HEK293T (cell line): ENCODE measurements at regions not wholly inside any gene's neighbourhood (a gene's known extent, or its start where the extent isn't known, plus 50 kb on each side); places are given as distances from the start of the nearest gene placed in this dataset.

ENCODE experiments used
- ARNT ChIP-seq: fragments of 450-650 bp; IDR thresholded peaks from 2 replicates; pipeline ENCODE4 v1.6.1; 2017; ENCODE audit warnings: mild to moderate bottlenecking
- BHLHE40 ChIP-seq: fragments of 450-650 bp; IDR thresholded peaks from 2 replicates; pipeline ENCODE4 v1.6.1; 2016; ENCODE audit warnings: mild to moderate bottlenecking, moderate library complexity, borderline replicate concordance
- ELF4 ChIP-seq: fragments of 450-650 bp; IDR thresholded peaks from 2 replicates; pipeline ENCODE4 v1.6.1; 2017; ENCODE audit warnings: antibody characterized with exemption
- FOXA1 ChIP-seq: fragments of 450-650 bp; IDR thresholded peaks from 2 replicates; pipeline ENCODE4 v1.6.1; 2016; ENCODE audit warnings: mild to moderate bottlenecking
- FOXK2 ChIP-seq: fragments of 450-650 bp; IDR thresholded peaks from 2 replicates; pipeline ENCODE4 v1.6.1; 2016; ENCODE audit warnings: mild to moderate bottlenecking
- FOXM1 ChIP-seq: fragments of 450-650 bp; IDR thresholded peaks from 2 replicates; pipeline ENCODE4 v1.6.1; 2017; ENCODE audit warnings: mild to moderate bottlenecking, borderline replicate concordance
- HDGF ChIP-seq: fragments of 450-650 bp; IDR thresholded peaks from 2 replicates; pipeline ENCODE4 v1.6.1; 2017; ENCODE audit warnings: antibody characterized with exemption, borderline replicate concordance
- L3MBTL2 ChIP-seq: fragments of 450-650 bp; conservative IDR thresholded peaks from 2 replicates; pipeline ENCODE4 v1.6.1; 2016; ENCODE audit warnings: mild to moderate bottlenecking
- LEF1 ChIP-seq: fragments of 450-650 bp; IDR thresholded peaks from 2 replicates; pipeline ENCODE4 v1.6.1; 2017; ENCODE audit warnings: mild to moderate bottlenecking, borderline replicate concordance
- SP1 ChIP-seq: fragments of 450-650 bp; IDR thresholded peaks from 2 replicates; pipeline ENCODE4 v1.6.1; 2017
- SUZ12 ChIP-seq: fragments of 450-650 bp; IDR thresholded peaks from 2 replicates; pipeline ENCODE4 v1.6.1; 2016; ENCODE audit warnings: mild to moderate bottlenecking
- TARDBP ChIP-seq: fragments of 450-650 bp; IDR thresholded peaks from 2 replicates; pipeline ENCODE4 v1.6.1; 2016
- ZNF384 ChIP-seq: fragments of 450-650 bp; IDR thresholded peaks from 2 replicates; pipeline ENCODE4 v1.6.1; 2016
- TF ChIP-seq, protein P1 (sequence below): fragments of 450-650 bp; IDR thresholded peaks from 2 replicates; pipeline ENCODE4 v1.6.1; 2016

DNA sequence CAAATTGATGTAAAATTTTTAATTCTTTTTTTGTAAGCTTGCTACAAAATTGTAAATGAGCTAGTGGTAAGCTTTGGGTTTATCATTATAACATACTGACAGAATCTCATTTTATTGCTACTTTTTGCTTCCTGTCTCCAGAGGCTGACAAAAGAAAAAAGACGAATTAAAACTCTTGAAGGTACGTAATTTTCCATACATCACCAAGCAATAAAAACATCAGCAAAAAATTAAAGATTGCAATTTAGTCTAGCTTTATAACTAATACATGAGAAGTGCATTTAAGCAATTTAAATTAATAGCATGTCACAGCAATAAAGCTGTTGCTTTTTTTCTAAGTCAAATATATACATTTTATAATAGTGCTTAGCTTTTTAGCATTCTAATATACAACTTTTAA lies 94.6 kb upstream of the SNTG2 start:
- TF ChIP-seq SP1: no peak
- no peak for TF ChIP-seq ARNT
- no peak for TF ChIP-seq FOXK2
- no peak for TF ChIP-seq ZNF384
- TF ChIP-seq TARDBP: no peak
- no peak for TF ChIP-seq BHLHE40
- TF ChIP-seq HDGF: no peak
- TF ChIP-seq, protein P1, sequence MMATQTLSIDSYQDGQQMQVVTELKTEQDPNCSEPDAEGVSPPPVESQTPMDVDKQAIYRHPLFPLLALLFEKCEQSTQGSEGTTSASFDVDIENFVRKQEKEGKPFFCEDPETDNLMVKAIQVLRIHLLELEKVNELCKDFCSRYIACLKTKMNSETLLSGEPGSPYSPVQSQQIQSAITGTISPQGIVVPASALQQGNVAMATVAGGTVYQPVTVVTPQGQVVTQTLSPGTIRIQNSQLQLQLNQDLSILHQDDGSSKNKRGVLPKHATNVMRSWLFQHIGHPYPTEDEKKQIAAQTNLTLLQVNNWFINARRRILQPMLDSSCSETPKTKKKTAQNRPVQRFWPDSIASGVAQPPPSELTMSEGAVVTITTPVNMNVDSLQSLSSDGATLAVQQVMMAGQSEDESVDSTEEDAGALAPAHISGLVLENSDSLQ: no peak
- no peak for TF ChIP-seq L3MBTL2
- no peak for TF ChIP-seq FOXM1
- no peak for TF ChIP-seq FOXA1
- TF ChIP-seq SUZ12: no peak
- no peak for TF ChIP-seq ELF4
- no peak for TF ChIP-seq LEF1
